Glutamatergic neuron (in vitro differentiated cells): ENCODE measurements at regions not wholly inside any gene's neighbourhood (a gene's known extent, or its start where the extent isn't known, plus 50 kb on each side); places are given as distances from the start of the nearest gene placed in this dataset.

Source experiments
- DNase-seq: peaks from one replicate; pipeline ENCODE4 v3.0.0; 2022
- H3K27ac Mint-ChIP-seq: one replicate; pipeline ENCODE4 v1.8.0; 2020; ENCODE audit warnings: mild to moderate bottlenecking, mixed read lengths, inconsistent platforms; ENCODE audit not compliant: unreplicated experiment
- H3K27me3 Mint-ChIP-seq: one replicate; pipeline ENCODE4 v1.8.0; 2020; ENCODE audit warnings: mild to moderate bottlenecking, moderate library complexity, mixed read lengths, inconsistent platforms; ENCODE audit not compliant: unreplicated experiment
- H3K36me3 Mint-ChIP-seq: one replicate; pipeline ENCODE4 v1.8.0; 2020; ENCODE audit warnings: mild to moderate bottlenecking, mixed read lengths, inconsistent platforms; ENCODE audit not compliant: unreplicated experiment
- H3K4me1 Mint-ChIP-seq: one replicate; pipeline ENCODE4 v1.8.0; 2020; ENCODE audit warnings: mild to moderate bottlenecking, low read depth, mixed read lengths, inconsistent platforms; ENCODE audit not compliant: unreplicated experiment
- H3K4me3 Mint-ChIP-seq: one replicate; pipeline ENCODE4 v1.8.0; 2020; ENCODE audit warnings: mild to moderate bottlenecking, mixed read lengths, inconsistent platforms; ENCODE audit not compliant: unreplicated experiment
- H3K9me3 Mint-ChIP-seq: one replicate; pipeline ENCODE4 v1.8.0; 2020; ENCODE audit warnings: mild to moderate bottlenecking, moderate library complexity, mixed read lengths, inconsistent platforms; ENCODE audit not compliant: unreplicated experiment
- TF ChIP-seq, protein P1 (sequence below): fragments of 200-600 bp; sonication (generic); IDR thresholded peaks from one replicate; pipeline ENCODE4 v1.5.0; 2021; ENCODE audit not compliant: partially characterized antibody, unreplicated experiment

- no peaks in the 10 kb centered on the region for H3K9me3 Mint-ChIP-seq
- H3K27me3 Mint-ChIP-seq, result no peaks in the 10 kb centered on the region
- no peaks in the 10 kb centered on the region for H3K4me1 Mint-ChIP-seq
- DNase-seq, result no peak
- no peaks in the 10 kb centered on the region for H3K36me3 Mint-ChIP-seq
- no peak overlapping the region for H3K4me3 Mint-ChIP-seq
- H3K27ac Mint-ChIP-seq, result no peak overlapping the region
- TF ChIP-seq, protein P1, sequence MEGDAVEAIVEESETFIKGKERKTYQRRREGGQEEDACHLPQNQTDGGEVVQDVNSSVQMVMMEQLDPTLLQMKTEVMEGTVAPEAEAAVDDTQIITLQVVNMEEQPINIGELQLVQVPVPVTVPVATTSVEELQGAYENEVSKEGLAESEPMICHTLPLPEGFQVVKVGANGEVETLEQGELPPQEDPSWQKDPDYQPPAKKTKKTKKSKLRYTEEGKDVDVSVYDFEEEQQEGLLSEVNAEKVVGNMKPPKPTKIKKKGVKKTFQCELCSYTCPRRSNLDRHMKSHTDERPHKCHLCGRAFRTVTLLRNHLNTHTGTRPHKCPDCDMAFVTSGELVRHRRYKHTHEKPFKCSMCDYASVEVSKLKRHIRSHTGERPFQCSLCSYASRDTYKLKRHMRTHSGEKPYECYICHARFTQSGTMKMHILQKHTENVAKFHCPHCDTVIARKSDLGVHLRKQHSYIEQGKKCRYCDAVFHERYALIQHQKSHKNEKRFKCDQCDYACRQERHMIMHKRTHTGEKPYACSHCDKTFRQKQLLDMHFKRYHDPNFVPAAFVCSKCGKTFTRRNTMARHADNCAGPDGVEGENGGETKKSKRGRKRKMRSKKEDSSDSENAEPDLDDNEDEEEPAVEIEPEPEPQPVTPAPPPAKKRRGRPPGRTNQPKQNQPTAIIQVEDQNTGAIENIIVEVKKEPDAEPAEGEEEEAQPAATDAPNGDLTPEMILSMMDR, result no peak
These were observed 75.5 kb upstream of the PALM2AKAP2 start for GRCh38 chr9:109704546-109704945.

GRCh38 chr9:109705515-109705914 lies 74.5 kb upstream of the PALM2AKAP2 start:
- no peaks in the 10 kb centered on the region for H3K4me1 Mint-ChIP-seq
- H3K27ac Mint-ChIP-seq, result no peak overlapping the region
- TF ChIP-seq, protein P1, result no peak
- H3K27me3 Mint-ChIP-seq, result no peaks in the 10 kb centered on the region
- H3K36me3 Mint-ChIP-seq, result no peaks in the 10 kb centered on the region
- DNase-seq, result no peak
- no peak overlapping the region for H3K4me3 Mint-ChIP-seq
- H3K9me3 Mint-ChIP-seq, result no peaks in the 10 kb centered on the region

DNA sequence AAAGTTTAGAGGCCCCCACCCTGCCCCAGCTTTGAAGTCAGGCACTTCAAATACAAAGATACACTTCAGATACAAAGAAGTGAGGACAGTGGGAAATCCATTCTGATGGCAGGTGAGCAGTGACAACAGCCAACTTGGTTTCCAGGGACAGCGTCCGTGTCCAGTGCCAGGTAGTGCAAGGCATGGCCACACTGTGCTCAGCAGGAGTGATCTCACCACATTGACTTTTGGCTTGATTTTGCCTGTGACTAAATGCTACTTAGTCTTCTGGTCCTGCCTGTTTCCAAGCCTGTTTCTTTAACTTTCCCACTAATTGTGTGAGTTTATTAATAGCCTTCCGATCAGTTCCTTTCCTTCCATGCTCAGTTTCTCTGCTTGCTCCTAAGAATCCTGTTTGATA lies 72.6 kb upstream of the PALM2AKAP2 start:
- TF ChIP-seq, protein P1, result no peak
- H3K9me3 Mint-ChIP-seq, result no peaks in the 10 kb centered on the region
- no peak overlapping the region for H3K27ac Mint-ChIP-seq
- no peak overlapping the region for H3K4me3 Mint-ChIP-seq
- no peaks in the 10 kb centered on the region for H3K27me3 Mint-ChIP-seq
- DNase-seq, result no peak
- no peaks in the 10 kb centered on the region for H3K36me3 Mint-ChIP-seq
- H3K4me1 Mint-ChIP-seq, result no peaks in the 10 kb centered on the region

GRCh38 chr9:109708451-109708945 lies 71.5 kb upstream of the PALM2AKAP2 start:
- TF ChIP-seq, protein P1, result no peak
- no peaks in the 10 kb centered on the region for H3K9me3 Mint-ChIP-seq
- H3K27ac Mint-ChIP-seq, result no peak overlapping the region
- no peak overlapping the region for H3K4me3 Mint-ChIP-seq
- no peaks in the 10 kb centered on the region for H3K36me3 Mint-ChIP-seq
- DNase-seq, result no peak
- H3K27me3 Mint-ChIP-seq, result peaks cover under 1% of the 10 kb centered on the region
- no peaks in the 10 kb centered on the region for H3K4me1 Mint-ChIP-seq

GRCh38 chr9:109709866-109710265 lies 70.1 kb upstream of the PALM2AKAP2 start:
- Mint-ChIP-seq H3K4me1 (no peaks in the 10 kb centered on the region), H3K27ac (no peak overlapping the region)
- TF ChIP-seq, protein P1, result no peak

More at GRCh38 chr9:109709866-109710265, 70.1 kb upstream of the PALM2AKAP2 start:
- Mint-ChIP-seq H3K9me3 (no peaks in the 10 kb centered on the region), H3K4me3 (no peak overlapping the region), H3K27me3 (peaks cover 2% of the 10 kb centered on the region), H3K36me3 (no peaks in the 10 kb centered on the region)
- no peak for DNase-seq
